NCI-H1105 treated with DMSO at 0.1 percent for 48 hours (cell line): ENCODE measurements at regions not wholly inside any gene's neighbourhood (a gene's known extent, or its start where the extent isn't known, plus 50 kb on each side); places are given as distances from the start of the nearest gene placed in this dataset.

Source experiments
- DNase-seq: peaks from one replicate; lab custom pipeline; 2025; lab: John Stamatoyannopoulos, UW

DNA sequence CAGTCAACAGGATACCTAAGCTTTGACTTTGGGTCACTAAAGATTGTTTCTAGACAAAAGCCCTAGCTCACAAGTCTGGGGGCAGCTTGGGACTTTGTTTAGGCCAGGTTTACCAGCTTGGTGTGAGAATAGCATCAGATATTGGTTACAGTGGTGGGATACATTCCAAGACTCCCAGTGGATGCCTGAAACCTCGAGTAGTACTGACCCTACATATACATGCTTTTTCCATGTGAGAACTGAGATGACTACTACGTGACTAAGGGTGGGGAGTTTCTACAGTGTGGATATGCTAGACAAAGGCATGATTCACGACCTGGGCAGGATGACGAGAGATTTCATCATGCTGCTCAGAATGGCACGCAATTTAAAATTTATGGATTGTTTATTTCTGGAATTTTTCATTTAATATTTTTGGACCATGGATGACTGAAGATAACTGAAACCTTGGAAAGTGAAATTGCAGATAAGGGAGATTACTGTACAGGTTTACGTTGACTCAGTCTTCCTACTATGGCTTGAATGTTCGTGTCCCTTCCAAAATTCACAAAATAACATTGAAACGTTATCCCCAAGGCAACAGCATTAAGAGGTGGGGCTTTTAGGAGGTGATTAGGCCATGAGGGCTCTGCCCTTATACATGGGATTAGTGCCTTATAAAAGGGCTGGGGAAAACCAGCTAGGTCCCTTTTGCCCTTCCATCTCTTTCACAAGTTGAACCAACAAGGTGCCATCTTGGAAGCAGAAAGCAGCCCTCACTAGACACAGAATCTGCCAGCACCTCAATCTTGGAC, 50.2 kb upstream of the CTAGE1 start:
- DNase-seq = no peak

DNA sequence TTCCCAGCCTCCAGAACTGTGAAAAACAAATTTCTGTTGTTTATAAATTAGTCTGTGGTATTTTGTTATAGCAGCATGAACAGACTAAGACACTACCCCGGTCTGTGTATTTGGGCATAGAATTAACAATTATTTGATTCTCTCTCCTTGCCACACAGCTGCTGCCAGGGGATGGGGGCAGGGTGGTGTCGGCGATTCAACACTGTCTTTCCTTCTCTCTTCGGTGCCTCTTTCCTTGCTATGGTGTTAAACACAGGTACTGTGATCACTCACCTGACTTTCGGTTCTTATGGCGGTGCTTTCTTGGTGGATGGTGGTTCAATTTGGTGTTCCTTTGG, 50.8 kb upstream of the CTAGE1 start:
- DNase-seq = no peak

- DNase-seq = no peak
Observed at GRCh38 chr18:22469061-22469734, 51.5 kb upstream of the CTAGE1 start.

- DNase-seq = no peak
Observed at GRCh38 chr18:22469926-22470247, 52.2 kb upstream of the CTAGE1 start.

DNA sequence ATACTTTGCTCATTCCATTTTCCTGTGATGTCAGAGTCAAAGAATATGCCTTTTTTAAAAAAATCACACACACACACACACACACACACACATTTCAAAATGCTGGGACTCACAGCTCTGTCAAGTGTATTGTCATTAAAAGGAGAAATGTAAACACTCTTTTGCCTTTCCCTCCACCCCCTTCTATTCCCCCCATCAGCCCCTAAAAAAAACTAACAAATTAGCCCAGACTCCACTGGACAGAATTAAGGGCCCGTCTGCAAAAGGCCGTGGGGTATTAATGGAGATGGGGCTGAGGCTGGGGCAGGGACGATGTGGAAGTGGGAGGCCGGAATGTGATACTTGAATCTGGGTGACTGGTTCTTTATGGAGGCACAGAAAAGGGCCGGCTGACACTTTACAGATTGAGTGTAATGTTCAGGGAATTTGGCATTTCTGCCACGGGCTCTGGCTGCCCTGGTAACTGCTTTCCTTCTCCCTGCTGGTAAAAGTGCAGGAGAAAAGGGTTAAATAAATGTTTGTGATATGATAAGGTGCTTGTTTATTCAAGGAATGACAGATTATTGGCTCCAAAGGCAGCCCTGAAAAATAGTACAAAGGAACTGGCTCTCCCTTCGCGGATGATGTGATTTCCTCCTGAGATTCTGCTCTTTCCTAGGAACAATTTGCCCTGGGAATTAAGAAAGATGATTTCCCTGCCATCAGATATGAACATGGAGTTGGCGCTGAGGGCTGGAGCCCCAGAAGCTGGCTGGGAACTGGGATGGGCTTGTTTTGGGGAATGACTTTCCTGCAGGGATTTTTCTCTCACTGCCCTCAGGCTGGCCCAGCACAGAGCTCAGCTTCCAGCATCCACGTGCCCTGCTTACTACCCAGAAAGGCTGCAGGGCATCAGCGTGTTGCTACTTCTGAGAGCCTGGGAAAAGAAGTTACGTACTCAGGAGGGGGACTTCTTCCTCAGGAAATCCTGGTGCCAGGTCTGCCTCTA, 52.8 kb upstream of the CTAGE1 start:
- no peak for DNase-seq

DNA sequence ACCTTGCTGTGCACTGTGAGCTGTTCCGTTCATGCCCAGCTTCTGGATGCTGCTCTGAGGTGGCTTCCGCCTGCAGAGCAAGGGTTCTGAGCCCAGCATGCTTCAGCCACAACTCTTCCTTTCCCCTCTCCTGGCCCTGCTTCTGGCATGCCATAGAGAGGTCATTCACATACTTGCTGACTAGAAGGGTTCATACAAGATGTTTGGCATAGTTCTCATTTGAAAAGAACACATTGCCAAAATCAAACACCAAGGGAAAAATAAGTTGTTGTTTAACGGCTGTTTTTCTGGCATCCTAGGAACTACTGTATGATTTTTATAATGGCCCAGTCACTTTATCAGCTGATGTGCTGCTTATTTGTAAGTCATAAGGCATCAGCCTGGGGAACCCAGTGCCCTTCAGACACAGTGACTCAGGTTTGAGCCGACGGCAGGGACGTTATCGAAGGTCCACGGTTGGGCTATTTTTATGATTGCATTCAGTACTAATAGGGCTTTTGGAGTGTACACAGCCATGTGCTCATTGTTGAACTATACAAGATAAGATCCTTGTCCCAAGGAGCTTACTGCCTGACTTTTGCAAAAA, 53.9 kb upstream of the CTAGE1 start:
- DNase-seq = no peak

DNA sequence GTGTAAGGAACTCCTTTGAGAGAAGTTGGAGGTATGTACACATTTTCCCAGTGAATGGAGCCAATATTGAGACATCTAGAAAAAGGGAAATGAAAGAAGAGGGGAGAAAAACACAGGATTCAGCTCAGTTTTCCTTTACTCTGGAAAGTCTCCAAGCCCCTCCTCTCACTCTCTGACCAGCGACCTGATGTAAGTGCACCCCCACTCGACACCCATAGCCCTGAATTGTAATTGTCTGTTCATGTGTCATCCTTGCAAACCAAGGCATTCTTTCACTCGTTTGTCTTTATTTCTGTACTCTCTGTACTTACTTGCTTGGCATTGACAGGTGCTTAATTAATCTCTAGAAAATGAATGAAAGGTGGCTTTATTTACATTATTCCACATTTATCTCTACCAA, 55.7 kb upstream of the CTAGE1 start:
- no peak for DNase-seq

DNA sequence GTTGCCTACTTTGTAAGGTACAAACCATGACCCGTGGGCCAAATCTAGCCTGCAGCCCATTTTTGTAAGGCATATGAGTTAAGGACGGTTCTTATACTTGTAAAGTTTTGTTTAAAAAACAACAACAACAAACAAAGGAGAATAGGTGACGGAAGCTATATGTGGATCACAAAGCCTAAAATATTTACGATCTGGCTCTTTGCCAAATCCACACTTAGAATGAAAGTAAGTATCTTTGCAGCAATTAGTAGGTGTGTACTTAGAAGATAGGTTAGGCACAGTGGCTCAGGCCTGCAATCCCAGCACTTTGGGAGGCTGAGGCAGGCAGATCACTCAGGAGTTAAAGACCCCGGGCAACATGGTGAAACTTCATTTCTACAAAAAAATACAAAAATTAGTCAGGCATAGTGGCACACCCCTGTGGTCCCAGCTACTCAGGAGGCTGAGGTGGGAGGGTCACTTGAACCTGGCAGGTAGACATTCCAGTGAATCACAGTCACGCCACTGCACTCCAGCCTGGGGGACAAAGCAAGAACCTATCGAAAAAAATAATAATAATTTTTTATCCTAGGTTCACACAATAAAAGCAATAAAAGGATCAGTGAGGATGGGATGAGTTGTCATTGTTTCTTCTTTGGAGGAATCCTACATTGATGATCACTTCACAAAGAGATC, 57.8 kb upstream of the CTAGE1 start:
- DNase-seq = peak; percentile 19

- DNase-seq = no peak
Observed at GRCh38 chr18:22477222-22477621, 59.5 kb upstream of the CTAGE1 start.

DNA sequence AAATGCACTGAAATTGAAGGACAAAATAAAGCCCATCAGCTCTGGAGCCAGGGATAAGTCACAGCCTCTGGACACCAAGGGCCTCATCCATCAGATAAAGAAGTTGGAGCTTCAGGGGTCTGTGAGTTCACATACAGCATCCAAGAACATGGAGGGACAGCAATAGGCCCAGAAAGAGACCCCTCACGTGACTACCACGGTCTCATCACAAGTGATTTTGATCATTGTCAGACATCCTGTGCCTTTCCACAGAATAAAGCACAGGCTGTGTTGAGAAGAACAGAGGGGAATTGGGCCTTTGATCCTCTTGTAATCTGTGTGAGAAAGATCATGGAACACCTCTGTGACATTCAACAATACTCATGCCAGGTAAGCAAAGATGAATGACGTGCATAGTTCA, 65.2 kb upstream of the CTAGE1 start:
- no peak for DNase-seq

GRCh38 chr18:22483407-22483806, 65.7 kb upstream of the CTAGE1 start:
- no peak for DNase-seq

- no peak for DNase-seq
Observed at GRCh38 chr18:22484471-22484870, 66.8 kb upstream of the CTAGE1 start.

- DNase-seq = no peak
Observed at GRCh38 chr18:22485808-22486244, 68.1 kb upstream of the CTAGE1 start.

DNA sequence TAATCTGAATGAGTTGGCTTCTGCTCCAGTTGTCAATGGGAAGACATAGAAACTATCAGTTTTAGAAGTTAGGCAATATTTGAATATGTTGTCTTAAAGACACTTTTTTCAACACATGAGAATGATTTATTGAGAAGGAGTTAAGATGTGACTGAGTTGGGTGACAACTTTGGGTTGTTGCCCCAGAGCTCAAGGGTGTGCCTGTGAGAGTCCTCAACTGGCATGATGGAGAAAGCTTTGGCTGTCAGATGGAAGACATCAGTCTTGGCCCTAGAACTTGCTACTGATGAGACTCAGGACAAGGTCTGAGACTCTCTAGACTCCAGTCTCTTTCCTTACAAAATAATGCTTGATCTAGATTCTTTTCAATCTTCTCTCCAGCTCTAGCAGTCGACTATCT, 69.0 kb upstream of the CTAGE1 start:
- no peak for DNase-seq

DNA sequence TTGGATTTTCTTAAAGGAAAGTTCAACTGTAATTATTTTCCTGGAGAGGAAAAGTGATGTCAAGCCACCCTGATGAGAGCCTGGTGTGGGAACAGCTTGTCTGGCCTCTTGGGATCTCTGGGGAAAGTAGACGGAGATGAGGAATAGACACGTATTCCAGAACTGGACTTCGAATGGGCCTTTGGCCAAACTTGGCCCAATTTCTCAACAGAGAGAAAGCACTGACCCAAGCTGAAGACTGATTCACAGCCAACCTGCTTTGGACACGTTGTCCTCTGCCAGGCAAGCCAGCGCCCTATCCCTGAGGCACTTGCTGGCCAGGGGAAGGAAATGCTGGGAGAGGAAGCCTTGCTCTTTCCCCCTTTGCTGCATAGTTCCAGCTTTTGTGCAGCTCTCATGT, 70.8 kb upstream of the CTAGE1 start:
- DNase-seq = no peak

DNA sequence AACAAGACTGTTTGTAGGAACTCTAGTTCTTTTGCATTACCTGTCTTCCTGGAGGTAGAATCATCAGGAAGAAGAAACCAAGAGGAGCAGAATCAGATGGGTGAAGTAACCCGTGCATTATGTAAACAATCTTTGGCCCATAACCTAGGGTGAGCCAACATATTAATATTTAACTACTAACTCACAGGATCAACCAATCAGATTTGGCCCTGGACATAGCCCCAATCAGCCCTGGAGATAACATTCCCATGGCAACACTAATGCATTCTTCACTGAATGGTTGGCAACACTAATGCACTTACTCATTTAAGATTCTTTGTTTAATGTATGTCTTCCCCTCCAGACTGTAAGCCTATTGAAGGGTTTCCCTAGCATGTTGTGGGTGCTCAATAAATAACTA, 72.0 kb upstream of the CTAGE1 start:
- no peak for DNase-seq

DNA sequence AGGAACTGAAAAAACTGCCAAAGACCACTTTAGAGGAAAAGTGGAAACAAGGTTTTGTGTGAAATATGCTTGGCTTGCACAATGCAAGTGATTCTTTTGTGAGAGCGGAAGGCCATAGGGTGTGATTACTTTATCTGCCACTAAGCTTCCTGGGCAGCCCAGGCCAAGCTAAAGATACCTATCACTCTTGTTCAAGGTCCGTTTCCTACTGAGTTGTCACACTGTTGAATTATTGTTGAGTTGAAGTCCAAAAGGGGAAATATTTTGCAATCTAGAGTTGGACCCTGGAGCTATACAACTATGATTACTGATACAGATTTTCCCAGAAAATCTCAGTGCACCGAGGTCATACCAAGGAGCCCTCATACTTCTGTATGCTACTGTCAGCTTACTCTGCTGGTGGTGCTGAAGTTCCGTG, 72.7 kb upstream of the CTAGE1 start:
- no peak for DNase-seq

- peak; percentile 59 for DNase-seq
Observed at GRCh38 chr18:22493255-22493654, 75.5 kb upstream of the CTAGE1 start.

DNA sequence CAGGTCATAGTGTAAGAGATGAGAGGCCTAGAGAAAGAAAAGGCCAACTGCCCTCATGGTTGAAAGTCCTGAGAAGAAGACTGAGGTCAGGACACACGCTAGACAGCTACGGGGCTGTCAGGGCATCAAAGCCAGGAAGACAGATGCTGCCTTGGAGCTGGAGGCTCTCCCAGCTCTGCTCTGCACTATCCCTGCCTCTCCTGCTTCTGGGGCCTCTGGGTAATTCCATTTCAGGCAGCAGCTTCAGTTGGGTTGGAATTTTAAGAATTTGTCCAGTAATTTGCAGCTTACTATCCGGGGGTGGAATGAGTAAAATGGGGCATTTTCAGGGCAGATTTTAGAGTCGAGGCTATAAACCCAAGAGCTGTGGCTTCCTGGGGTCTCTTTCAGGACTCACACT, 76.2 kb upstream of the CTAGE1 start:
- no peak for DNase-seq

- no peak for DNase-seq
Observed at GRCh38 chr18:22494771-22495170, 77.1 kb upstream of the CTAGE1 start.

- DNase-seq = peak; percentile 77
Observed at GRCh38 chr18:22499421-22499820, 81.7 kb upstream of the CTAGE1 start.

GRCh38 chr18:22503803-22504202, 86.1 kb upstream of the CTAGE1 start:
- no peak for DNase-seq
